ENCODE measurements at regions not wholly inside any gene's neighbourhood (a gene's known extent, or its start where the extent isn't known, plus 50 kb on each side); places are given as distances from the start of the nearest gene placed in this dataset.

DNA sequence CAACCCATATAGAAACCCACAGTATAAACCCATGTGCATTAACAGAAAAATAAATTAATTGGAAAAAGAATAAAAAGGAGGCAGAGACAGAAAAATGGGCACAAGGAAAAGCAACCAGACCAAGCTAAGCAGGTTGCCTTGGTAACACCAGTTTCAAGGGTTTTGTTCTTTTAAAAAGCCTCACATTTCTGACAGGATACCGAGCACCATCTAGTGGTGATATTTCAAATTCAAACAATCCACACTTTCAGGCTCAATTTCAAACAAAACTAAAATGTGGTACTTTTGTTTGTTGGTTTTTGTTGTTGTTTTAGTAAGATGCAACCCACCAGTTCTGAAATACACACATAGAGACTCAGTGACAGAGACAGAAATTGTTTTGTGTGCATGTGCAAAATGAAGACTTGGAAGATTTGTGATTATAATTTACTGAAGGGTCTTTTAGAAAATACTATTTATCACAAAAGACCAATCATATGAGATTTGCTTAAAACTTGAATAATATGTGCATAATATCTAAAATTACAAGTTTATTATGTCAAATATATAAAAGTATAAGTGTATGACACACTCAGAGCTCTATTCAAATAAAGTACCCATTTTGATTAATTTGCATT lies 318.2 kb downstream of the SLCO4C1 start:
- WGBS, 2 donors, result 14 to 29% methylated on average over 1 of the region's 1 CpG
- Histone ChIP-seq H3K4me3 (no peak overlapping the region), H3K4me1 (no peaks in the 10 kb centered on the region), H3K36me3 (ENCODE audit: low read depth, missing control alignments) (no peaks in the 10 kb centered on the region), H3K9me3 (no peaks in the 10 kb centered on the region), H3K27me3 (no peaks in the 10 kb centered on the region), H3K27ac (no peak overlapping the region)
- intact Hi-C loops (cut with DNase I; ENCODE audit: low total_unique reads), result no loop called here
- DNase-seq, result no peak
- no peak for TF ChIP-seq POLR2A (IDR thresholded peaks at IDR 0.05)
- TF ChIP-seq, protein P1, sequence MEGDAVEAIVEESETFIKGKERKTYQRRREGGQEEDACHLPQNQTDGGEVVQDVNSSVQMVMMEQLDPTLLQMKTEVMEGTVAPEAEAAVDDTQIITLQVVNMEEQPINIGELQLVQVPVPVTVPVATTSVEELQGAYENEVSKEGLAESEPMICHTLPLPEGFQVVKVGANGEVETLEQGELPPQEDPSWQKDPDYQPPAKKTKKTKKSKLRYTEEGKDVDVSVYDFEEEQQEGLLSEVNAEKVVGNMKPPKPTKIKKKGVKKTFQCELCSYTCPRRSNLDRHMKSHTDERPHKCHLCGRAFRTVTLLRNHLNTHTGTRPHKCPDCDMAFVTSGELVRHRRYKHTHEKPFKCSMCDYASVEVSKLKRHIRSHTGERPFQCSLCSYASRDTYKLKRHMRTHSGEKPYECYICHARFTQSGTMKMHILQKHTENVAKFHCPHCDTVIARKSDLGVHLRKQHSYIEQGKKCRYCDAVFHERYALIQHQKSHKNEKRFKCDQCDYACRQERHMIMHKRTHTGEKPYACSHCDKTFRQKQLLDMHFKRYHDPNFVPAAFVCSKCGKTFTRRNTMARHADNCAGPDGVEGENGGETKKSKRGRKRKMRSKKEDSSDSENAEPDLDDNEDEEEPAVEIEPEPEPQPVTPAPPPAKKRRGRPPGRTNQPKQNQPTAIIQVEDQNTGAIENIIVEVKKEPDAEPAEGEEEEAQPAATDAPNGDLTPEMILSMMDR (IDR thresholded peaks at IDR 0.05), result peak in 2 of 3 experiments; percentile 39 to 56

DNA sequence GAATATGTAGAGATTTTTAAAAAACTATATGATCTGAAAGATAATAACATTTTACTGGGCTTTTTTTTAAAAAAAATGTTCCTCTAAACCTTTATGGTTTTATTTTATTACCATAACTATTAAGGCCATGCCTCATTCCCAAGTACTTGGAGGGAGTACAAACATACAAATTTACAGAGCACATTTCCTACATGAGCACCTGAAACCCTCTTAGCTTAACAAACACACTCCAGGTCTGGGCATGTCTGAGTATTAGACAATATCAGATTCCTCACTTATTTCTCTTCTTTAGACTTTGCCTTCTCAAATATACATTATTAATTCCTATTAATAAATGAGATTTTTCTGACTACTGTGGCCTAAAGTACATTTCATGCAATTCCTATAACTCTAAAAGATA lies 319.2 kb downstream of the SLCO4C1 start:
- Histone ChIP-seq H3K27me3 (no peaks in the 10 kb centered on the region), H3K36me3 (ENCODE audit: low read depth, missing control alignments) (no peaks in the 10 kb centered on the region), H3K9me3 (no peaks in the 10 kb centered on the region), H3K4me3 (no peak overlapping the region), H3K4me1 (no peaks in the 10 kb centered on the region), H3K27ac (no peak overlapping the region)
- no peak for DNase-seq
- TF ChIP-seq POLR2A (IDR thresholded peaks at IDR 0.05), result no peak
- TF ChIP-seq, protein P1 (IDR thresholded peaks at IDR 0.05), result no peak
- intact Hi-C loops (cut with DNase I; ENCODE audit: low total_unique reads), result no loop called here

DNA sequence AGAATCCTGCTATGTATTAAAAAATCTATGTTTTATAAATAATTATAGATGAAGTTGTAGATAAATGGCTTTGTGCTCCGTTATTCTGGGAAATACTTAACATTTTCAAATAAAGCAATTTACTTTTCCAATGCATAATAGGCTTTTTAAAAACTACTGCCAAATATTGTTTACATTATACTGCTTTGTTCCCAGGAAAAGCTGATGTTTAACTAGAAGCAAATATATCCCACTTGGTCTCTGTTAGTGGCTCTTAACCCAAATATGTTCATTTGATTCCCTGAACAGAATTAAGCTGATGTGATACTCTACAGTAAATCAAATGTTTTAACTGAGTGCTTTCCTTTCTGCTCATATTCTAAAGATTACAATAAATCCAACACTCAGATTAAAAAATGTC lies 326.3 kb downstream of the SLCO4C1 start:
- Histone ChIP-seq H3K27ac (no peak overlapping the region), H3K4me1 (no peaks in the 10 kb centered on the region), H3K36me3 (ENCODE audit: low read depth, missing control alignments) (no peaks in the 10 kb centered on the region), H3K4me3 (no peak overlapping the region), H3K9me3 (no peaks in the 10 kb centered on the region), H3K27me3 (no peaks in the 10 kb centered on the region)
- no peak for TF ChIP-seq POLR2A (IDR thresholded peaks at IDR 0.05)
- TF ChIP-seq, protein P1 (IDR thresholded peaks at IDR 0.05), result no peak
- no peak for DNase-seq
- intact Hi-C loops (cut with DNase I; ENCODE audit: low total_unique reads), result no loop called here
- 68 to 76% methylated on average over 1 of the region's 1 CpG for WGBS, 2 donors

DNA sequence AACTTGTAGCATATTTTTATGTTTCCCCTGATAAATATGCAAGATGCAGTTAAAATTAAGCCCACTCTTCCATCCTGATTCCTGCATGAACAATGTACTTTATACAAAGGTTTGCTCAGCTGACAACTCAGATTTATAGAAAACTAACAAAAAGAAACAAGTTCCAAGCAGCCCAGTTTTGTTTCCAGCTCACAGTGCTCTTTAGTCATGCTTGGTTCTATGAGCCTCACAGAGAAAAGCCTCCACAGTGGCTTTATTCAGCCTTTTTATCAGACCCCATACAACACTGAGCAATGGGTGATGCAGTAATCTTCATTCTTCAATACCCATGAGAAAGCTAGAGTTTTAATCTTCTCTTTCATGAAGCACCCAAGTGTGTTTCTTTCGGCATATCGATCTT lies 329.6 kb downstream of the SLCO4C1 start:
- 97 to 98% methylated on average over 2 of the region's 2 CpGs for WGBS, 2 donors
- Histone ChIP-seq H3K27ac (no peak overlapping the region), H3K36me3 (ENCODE audit: low read depth, missing control alignments) (no peaks in the 10 kb centered on the region), H3K4me1 (no peaks in the 10 kb centered on the region), H3K9me3 (no peaks in the 10 kb centered on the region), H3K27me3 (no peaks in the 10 kb centered on the region), H3K4me3 (no peak overlapping the region)
- intact Hi-C loops (cut with DNase I; ENCODE audit: low total_unique reads), result no loop called here
- TF ChIP-seq, protein P1 (IDR thresholded peaks at IDR 0.05), result no peak
- TF ChIP-seq POLR2A (IDR thresholded peaks at IDR 0.05), result no peak
- DNase-seq, result no peak

DNA sequence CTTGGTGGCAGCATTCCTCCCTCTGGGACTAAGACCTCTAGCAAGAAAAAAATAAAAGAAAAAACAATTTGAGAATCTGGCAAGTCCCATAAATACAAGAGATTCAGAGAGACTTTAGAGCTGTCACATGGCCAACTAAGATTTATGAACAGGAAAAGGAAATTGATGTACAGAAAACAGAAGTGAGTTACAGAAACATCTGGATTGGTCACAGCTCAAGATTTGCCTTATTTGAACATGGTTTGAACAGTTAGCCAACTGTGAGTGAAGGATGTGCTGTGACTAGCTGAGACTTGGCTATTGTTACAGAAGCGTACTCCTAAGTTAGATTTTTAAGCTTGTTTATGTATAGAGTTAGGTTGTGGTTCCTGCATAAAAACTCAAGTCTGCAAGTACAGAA lies 340.2 kb downstream of the SLCO4C1 start:
- Histone ChIP-seq H3K36me3 (ENCODE audit: low read depth, missing control alignments) (no peaks in the 10 kb centered on the region), H3K27me3 (no peaks in the 10 kb centered on the region), H3K4me1 (no peaks in the 10 kb centered on the region), H3K27ac (no peak overlapping the region), H3K9me3 (no peaks in the 10 kb centered on the region), H3K4me3 (no peak overlapping the region)
- intact Hi-C loops (cut with DNase I; ENCODE audit: low total_unique reads), result no loop called here
- DNase-seq, result no peak
- 76 to 88% methylated on average over 1 of the region's 1 CpG for WGBS, 2 donors
- no peak for TF ChIP-seq POLR2A (IDR thresholded peaks at IDR 0.05)
- TF ChIP-seq, protein P1 (IDR thresholded peaks at IDR 0.05), result no peak

Data from testis (tissue), 2 donors.